Brain pericyte (primary cell): ENCODE measurements at regions not wholly inside any gene's neighbourhood (a gene's known extent, or its start where the extent isn't known, plus 50 kb on each side); places are given as distances from the start of the nearest gene placed in this dataset.
"Not testable (repeated sequence)": the region's sequence is repeated elsewhere in the genome, so short reads cannot be mapped to it uniquely, and the experiment has no call there.

Source experiments
- DNase-seq: peaks from one replicate; pipeline ENCODE4 v3.0.0-alpha.2; 2012; ENCODE audit warnings: low read depth, low spot score

- DNase-seq: no peak
Measured at GRCh38 chr16:73413830-73414190, 365.9 kb upstream of the ZFHX3 start.

DNA sequence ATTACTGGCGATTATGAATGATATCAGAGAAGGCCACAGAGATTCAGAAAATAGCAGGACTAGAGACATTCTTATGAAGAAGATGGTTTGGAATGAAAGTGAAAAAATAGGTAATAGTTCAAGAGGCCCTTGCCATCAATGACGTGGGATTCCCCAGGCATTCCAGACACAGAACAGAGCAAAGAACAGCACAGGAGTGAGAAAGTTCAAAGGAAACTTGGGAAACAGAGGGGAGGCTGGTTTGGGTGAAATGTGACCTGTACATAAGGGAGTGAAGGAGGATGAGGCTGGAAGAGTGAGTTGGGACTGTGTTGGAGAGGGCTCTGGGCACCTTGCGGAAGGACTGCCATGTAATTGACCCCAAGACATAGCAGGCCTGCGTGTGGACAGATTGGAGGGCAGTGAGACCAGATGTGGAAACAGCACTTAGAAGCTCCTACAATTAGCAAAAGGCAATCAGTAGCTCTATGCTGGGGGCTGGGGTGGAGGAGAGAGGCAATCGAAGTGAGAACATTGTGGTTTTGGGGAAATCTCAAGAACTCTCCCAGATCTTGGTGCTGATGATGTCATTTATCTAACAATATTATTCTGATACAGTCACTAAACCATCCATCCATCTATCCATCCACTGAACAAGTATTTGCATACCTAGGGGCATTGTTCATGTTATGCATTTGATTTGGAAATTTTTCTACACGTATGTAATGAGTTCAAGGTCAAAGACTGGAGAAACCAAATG lies 365.3 kb upstream of the ZFHX3 start:
- DNase-seq: no peak

DNA sequence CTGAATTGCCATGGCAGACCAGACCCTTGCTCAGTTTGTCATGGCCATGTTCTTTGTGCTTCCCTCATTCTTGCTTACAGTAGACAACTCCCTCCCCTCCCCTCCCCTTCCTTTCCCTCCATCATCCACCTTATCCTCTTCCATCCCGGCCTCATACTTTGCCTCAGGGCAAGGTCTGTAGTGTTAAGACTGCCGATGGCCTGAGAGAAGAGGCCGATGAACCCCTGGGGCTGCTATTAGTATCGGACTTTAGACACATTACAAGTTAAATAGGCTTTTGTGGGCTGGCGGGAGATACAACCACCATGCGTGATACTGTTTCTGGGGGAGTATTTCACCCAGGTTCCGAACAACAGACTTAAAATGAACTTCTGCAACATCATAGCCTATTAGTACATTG lies 364.5 kb upstream of the ZFHX3 start:
- no peak for DNase-seq

DNA sequence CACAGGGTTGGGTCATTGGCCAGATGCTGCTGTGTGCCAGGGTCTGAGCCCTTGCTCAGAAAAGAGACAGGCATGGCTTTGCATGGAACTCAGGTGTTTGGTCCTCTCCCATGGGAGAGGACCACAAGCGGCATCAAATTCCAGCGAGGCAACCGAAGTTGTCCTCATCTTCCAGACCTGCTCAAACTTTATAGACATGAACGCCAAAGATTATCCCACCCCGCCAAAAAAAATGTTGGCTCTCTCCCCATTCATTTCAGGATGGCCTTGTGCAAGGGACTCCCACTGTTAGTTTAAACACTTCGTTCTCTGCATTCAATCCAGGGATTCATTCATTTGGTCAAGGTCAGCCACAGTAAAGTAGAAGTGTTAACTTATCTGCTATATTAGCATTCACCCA lies 360.8 kb upstream of the ZFHX3 start:
- DNase-seq: no peak

DNA sequence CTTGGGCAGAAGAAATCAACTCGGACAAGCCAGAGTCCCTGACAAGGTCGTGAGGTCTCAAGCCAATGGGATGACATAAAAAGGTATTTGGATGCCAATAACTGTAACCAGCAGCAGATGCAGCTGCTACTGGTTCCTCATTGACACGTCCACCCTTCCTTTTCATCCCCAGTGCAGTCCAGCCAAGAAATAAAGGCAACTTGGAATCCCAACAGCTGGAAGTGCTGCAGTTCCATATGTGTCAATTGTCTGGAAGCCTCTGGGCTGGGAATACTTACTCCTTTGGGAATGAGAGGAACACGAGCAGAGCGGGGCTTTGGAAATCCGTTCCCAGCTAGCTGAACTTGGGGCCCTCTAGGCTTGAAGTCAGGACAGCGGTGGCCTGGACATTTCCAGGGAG lies 360.4 kb upstream of the ZFHX3 start:
- DNase-seq: no peak

DNA sequence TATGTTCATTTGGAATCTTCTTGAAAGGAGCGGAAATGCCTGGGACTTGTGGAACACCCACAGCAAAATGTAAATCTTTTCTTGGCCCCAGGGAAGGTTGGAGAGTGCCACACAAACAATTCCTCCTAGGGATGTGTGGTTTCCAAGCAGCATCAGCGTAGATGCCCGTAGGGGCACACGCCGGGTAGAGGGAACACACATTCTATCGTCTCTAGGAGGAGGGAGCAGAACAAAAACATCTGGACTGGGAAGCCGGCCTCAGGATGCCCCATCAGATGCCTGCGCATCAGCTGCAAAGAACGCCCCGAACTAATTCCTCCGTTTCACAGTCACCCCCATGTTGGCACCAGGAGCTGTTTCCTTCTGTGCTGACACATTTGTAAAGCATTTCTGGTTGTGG lies 357.9 kb upstream of the ZFHX3 start:
- DNase-seq: no peak

DNA sequence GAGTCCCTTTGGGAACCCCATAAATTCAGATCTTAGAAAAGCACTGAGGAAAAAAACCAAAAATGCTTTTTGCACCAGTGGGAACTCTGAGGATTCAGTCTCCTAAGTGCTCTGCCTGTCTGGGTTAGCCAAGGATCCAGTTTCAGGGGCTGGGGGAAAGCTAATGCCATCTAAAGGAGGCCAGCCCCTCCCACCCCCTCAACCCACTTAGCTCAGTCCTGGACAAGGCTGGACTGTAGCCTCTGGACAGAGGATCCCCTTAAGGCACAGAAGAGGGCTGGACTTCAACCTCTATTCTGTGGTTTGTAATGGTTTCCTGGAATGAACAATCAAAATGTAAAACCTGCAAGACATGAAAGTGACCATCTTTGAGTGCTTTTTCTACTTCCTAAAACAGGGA lies 356.1 kb upstream of the ZFHX3 start:
- DNase-seq: no peak

GRCh38 chr16:73403291-73403690 lies 355.4 kb upstream of the ZFHX3 start:
- DNase-seq: no peak

DNA sequence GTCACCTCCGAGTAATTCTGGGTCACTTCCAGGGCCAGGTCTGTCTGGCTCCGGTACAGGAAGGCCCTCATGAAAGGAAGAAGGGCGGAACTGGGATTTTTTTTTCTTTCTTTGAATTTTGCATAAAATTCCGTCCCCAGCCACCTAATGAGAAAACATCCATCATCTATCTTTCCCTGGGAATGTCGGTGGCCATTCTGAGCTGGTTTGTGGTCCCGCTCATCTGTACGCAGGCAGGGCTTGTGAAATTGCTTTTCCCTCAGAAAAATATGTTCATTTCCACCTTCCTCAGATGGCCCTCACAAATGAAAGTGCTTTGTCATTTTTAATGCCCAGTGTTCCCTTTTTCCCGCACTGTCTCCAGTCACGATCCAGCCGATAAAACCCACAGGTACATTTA lies 353.0 kb upstream of the ZFHX3 start:
- no peak for DNase-seq

DNA sequence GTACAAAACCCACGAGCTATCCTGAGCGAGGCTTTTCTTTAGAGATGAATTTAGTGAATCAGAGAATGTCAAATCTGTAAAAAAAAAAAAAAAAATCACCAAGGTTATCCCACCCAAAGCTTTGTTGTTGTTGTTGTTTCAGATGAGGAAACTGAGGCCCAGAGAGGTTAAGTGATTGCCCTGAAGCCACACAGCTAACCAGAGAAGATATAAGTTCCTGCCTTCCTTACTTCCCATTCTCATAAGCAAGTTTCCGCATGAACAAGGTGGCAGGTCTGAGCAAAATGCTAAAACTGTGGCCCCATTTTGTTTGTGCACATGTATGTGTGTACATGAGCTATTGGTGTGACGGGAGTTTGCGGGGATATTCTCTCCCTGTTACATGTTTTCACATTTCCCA lies 352.1 kb upstream of the ZFHX3 start:
- no peak for DNase-seq

GRCh38 chr16:73399486-73399885 lies 351.6 kb upstream of the ZFHX3 start:
- DNase-seq: no peak

GRCh38 chr16:73398604-73399003 lies 350.7 kb upstream of the ZFHX3 start:
- DNase-seq: not testable (repeated sequence)

- no peak for DNase-seq
Measured at GRCh38 chr16:73396556-73396955, 348.6 kb upstream of the ZFHX3 start.

GRCh38 chr16:73390936-73391335 lies 343.0 kb upstream of the ZFHX3 start:
- no peak for DNase-seq

DNA sequence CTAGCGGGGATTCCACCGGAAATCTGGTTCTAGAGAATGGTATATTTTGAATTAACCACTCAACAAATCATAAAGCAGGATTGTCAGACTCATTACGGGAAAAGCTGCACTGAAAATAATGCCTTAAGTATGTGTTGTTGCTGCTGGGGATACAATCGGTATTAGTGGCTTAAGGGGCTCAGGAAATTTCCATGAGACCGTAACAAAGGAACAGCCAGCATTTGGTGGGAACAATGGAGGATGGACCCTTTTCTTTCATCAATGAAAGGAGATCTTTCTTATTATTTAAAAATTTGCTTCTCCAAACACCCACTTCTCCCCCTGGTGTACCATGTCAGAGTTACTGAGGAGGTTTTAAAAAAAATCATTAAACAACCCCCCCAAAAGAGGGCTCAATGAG lies 342.6 kb upstream of the ZFHX3 start:
- DNase-seq: no peak

- no peak for DNase-seq
Measured at GRCh38 chr16:73389085-73389484, 341.2 kb upstream of the ZFHX3 start.

DNA sequence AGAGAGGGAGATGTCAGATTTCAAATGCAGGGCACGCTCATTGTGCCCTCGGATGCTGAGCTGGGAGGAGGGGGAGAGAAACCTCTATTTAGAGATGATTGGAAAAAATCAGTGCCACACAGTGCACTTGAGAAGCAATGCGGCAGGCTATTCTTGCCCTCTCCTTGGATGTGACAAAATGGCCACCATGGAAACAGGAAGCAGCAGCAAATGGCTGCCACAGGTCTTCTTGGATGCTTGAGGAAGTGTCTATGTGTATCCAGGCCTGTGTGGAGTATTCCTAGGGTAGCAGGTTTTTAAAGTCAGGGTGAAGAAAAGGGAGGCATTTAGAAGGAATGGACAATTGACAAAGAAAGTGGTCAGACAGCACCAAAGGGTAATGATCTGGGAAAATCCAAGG lies 340.1 kb upstream of the ZFHX3 start:
- DNase-seq: no peak

GRCh38 chr16:73385696-73386095 lies 337.8 kb upstream of the ZFHX3 start:
- no peak for DNase-seq

DNA sequence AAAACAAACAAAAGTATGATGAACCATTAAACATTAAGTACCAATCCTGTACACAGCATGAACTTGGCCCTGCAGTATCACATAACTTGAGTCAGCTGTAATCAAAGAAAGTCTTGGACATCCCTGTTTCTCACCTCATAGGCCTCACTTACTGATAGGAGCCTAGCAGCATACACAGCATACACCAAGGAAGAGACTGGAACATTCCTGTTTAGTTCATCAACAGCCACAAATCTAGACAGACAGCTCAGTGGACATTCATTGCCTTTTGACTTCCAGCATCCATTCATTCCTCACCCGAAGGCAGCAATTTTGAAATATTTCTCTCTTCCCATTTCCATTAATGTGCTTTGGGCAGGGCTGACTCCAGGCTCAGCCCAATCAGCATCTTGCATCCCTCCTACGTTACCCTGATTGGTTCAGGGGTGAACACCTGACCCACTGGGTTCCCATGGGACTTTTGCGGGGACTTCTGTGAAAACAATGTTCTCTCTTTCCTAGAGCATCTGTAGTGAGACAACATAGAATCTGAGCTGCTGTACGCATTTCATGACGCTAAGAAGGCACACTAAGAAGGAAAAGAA lies 336.7 kb upstream of the ZFHX3 start:
- no peak for DNase-seq

DNA sequence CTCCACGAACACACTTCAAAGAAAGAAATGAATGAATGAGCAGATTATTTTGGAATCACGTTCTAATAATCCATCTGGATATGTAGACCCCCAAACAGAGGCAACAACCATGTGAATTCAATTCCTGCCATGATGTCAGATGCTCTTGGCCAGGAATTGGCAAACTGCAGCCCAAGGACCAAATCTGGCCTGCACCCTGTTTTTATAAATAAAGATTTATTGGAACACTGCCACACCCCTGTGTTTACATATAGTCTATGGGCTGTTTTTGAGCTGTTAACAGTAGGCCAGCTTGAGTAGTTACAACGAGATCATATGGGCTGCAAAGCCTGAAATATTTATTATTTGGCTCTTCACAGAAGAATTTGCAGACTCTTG lies 336.0 kb upstream of the ZFHX3 start:
- DNase-seq: no peak

DNA sequence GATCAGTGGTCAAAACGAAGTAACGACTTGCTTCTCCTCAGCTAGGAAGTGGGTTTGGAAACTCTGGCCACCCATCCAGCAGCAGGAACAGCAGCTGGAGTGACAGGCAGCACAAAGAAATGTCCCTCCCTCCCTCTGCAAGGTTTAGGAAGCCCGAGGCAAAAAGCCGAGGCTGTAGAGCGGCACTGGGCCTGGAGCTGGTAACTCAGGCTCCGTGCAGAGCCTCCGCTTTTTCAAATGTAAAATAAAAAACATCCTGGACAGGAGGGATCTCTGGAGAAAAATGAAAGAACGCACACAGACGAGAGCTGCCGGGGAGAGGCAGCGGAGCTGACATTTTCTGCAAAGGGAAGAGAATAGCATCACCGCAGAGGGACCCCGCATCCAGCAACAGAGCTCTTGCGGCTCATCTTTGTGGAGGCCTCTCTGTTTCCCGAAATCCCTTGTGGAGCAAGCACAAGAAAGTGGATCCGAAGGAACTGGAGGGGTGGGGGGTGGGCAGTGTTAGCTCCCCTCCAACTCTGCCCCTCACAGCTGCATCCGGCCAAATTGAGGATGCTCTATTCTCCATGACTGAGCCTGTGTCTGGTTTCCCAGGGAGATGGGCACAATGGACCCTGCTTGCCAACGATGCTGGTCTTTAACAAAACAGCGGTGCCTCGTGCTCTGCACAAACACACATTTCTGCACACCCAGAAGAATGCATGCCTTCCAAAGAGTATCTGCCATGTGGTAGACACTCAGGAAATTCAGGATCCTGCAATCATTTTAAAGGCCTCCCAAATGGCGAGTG lies 335.5 kb upstream of the ZFHX3 start:
- DNase-seq: no peak

DNA sequence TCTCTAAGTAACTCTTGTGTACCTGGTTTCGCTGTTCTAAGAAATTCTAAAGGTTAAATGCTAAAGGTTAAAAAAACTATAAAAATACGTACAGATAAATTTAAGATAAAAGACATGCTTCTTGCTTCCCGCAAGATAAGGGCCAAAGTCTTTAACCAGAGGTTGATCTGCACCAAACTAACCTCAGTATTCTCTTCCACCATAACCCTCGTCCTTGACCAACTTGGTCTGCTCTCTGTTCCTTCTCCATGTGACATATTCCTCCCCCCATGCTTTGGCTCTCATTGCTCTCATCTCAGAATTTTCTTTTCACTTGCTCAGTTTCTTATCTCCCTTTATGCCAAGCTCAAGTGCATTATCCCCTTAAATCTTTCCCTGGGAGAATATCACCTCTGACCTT lies 330.5 kb upstream of the ZFHX3 start:
- DNase-seq: no peak
